ENCODE measurements at regions not wholly inside any gene's neighbourhood (a gene's known extent, or its start where the extent isn't known, plus 50 kb on each side); places are given as distances from the start of the nearest gene placed in this dataset.

DNA sequence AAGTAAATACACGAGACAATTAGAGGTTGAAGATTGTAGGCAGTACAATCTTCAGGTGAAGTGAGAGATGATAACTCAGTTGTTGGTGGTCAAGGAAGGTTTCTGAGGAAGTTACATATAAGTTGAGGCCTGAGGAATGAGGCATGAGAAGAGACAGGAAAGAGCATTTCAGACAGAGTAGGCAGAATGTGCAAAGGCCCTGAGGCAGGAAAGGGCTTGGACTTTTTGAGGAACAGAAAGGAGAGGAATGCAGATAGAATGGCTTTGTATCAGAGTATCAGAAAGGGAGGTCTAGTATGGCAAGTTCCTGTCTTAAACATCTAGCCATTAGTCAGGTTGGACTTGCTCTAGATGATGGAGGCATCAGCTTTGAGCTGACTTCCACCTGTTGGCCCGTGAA, 122.5 kb downstream of the CAND1 start:
- Histone ChIP-seq H3K36me3 (ENCODE audit: insufficient read depth, low read length) (no peaks in the 10 kb centered on the region), H3K4me3 (no peak overlapping the region), H3K9me3 (ENCODE audit: low read depth, low read length) (no peaks in the 10 kb centered on the region), H3K27ac (no peak overlapping the region), H3K9ac (ENCODE audit: insufficient read length) (no peak overlapping the region)
- no peak for TF ChIP-seq EZH2 (IDR thresholded peaks at IDR 0.05)
- TF ChIP-seq FOXP2 (optimal IDR thresholded peaks at IDR 0.05; ENCODE audit: control extremely low read depth, extremely low read length, insufficient read depth): no peak
- no peak for TF ChIP-seq POLR2AphosphoS5 (IDR thresholded peaks at IDR 0.05; ENCODE audit: borderline replicate concordance, low read depth, low read length)
- no peak for DNase-seq (ENCODE audit: low read depth, low spot score)

- no peak for DNase-seq (ENCODE audit: low read depth, low spot score)
- TF ChIP-seq EZH2 (IDR thresholded peaks at IDR 0.05): no peak
- no peak for TF ChIP-seq FOXP2 (optimal IDR thresholded peaks at IDR 0.05; ENCODE audit: control extremely low read depth, extremely low read length, insufficient read depth)
- no peak for TF ChIP-seq POLR2AphosphoS5 (IDR thresholded peaks at IDR 0.05; ENCODE audit: borderline replicate concordance, low read depth, low read length)
- no peaks in the 10 kb centered on the region for H3K9me3 ChIP-seq (ENCODE audit: low read depth, low read length)
- H3K36me3 ChIP-seq (ENCODE audit: insufficient read depth, low read length): no peaks in the 10 kb centered on the region
- H3K9ac ChIP-seq (ENCODE audit: insufficient read length): no peak overlapping the region
- no peak overlapping the region for H3K27ac ChIP-seq
- H3K4me3 ChIP-seq: no peak overlapping the region
These were observed 125.4 kb downstream of the CAND1 start for GRCh38 chr12:67394550-67394949.

- TF ChIP-seq POLR2AphosphoS5 (IDR thresholded peaks at IDR 0.05; ENCODE audit: borderline replicate concordance, low read depth, low read length): no peak
- no peak for TF ChIP-seq EZH2 (IDR thresholded peaks at IDR 0.05)
- no peak for TF ChIP-seq FOXP2 (optimal IDR thresholded peaks at IDR 0.05; ENCODE audit: control extremely low read depth, extremely low read length, insufficient read depth)
- no peak for DNase-seq (ENCODE audit: low read depth, low spot score)
- Histone ChIP-seq H3K9ac (ENCODE audit: insufficient read length) (no peak overlapping the region), H3K9me3 (ENCODE audit: low read depth, low read length) (no peaks in the 10 kb centered on the region), H3K27ac (no peak overlapping the region), H3K4me3 (no peak overlapping the region), H3K36me3 (ENCODE audit: insufficient read depth, low read length) (no peaks in the 10 kb centered on the region)
These were observed 131.6 kb downstream of the CAND1 start for GRCh38 chr12:67400742-67401141.

GRCh38 chr12:67410246-67410645, 141.1 kb downstream of the CAND1 start:
- Histone ChIP-seq H3K4me3 (no peak overlapping the region), H3K9me3 (ENCODE audit: low read depth, low read length) (no peaks in the 10 kb centered on the region), H3K27ac (no peak overlapping the region), H3K9ac (ENCODE audit: insufficient read length) (no peak overlapping the region), H3K36me3 (ENCODE audit: insufficient read depth, low read length) (no peaks in the 10 kb centered on the region)
- TF ChIP-seq FOXP2 (optimal IDR thresholded peaks at IDR 0.05; ENCODE audit: control extremely low read depth, extremely low read length, insufficient read depth): no peak
- no peak for TF ChIP-seq EZH2 (IDR thresholded peaks at IDR 0.05)
- TF ChIP-seq POLR2AphosphoS5 (IDR thresholded peaks at IDR 0.05; ENCODE audit: borderline replicate concordance, low read depth, low read length): no peak
- no peak for DNase-seq (ENCODE audit: low read depth, low spot score)

GRCh38 chr12:67410667-67411067, 141.5 kb downstream of the CAND1 start:
- DNase-seq (ENCODE audit: low read depth, low spot score): no peak
- H3K4me3 ChIP-seq: no peak overlapping the region
- TF ChIP-seq FOXP2 (optimal IDR thresholded peaks at IDR 0.05; ENCODE audit: control extremely low read depth, extremely low read length, insufficient read depth): no peak
- TF ChIP-seq POLR2AphosphoS5 (IDR thresholded peaks at IDR 0.05; ENCODE audit: borderline replicate concordance, low read depth, low read length): no peak
- no peak for TF ChIP-seq EZH2 (IDR thresholded peaks at IDR 0.05)

GRCh38 chr12:67411562-67411961, 142.4 kb downstream of the CAND1 start:
- no peaks in the 10 kb centered on the region for H3K9me3 ChIP-seq (ENCODE audit: low read depth, low read length)
- no peak for DNase-seq (ENCODE audit: low read depth, low spot score)
- H3K27ac ChIP-seq: no peak overlapping the region
- TF ChIP-seq POLR2AphosphoS5 (IDR thresholded peaks at IDR 0.05; ENCODE audit: borderline replicate concordance, low read depth, low read length) (no peak), FOXP2 (optimal IDR thresholded peaks at IDR 0.05; ENCODE audit: control extremely low read depth, extremely low read length, insufficient read depth) (no peak), EZH2 (IDR thresholded peaks at IDR 0.05) (no peak)
- no peak overlapping the region for H3K4me3 ChIP-seq
- H3K9ac ChIP-seq (ENCODE audit: insufficient read length): no peak overlapping the region
- no peaks in the 10 kb centered on the region for H3K36me3 ChIP-seq (ENCODE audit: insufficient read depth, low read length)

More at GRCh38 chr12:67410667-67411067, 141.5 kb downstream of the CAND1 start:
- Histone ChIP-seq H3K27ac (no peak overlapping the region), H3K9ac (ENCODE audit: insufficient read length) (no peak overlapping the region), H3K9me3 (ENCODE audit: low read depth, low read length) (no peaks in the 10 kb centered on the region), H3K36me3 (ENCODE audit: insufficient read depth, low read length) (no peaks in the 10 kb centered on the region)

DNA sequence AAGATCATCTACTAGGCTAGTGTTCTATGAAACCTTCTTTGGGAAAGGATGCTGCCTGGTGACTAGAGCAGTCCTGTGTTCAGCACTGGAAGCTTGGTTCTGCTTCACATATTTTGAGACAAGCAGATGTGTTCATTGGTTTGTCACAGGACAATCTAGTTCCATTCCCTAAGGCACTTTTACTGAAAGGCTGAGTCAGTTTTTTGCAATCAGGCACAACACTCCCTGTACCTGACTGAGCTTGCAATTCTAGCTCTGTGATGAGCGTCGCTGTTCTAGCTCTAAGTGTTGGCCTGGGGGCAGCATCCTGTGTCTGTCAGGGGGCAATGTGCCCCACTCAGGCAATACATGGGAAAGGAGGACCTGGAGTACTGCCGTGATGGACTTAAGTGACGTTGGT, 144.4 kb downstream of the CAND1 start:
- no peak for DNase-seq (ENCODE audit: low read depth, low spot score)
- no peak overlapping the region for H3K27ac ChIP-seq

DNA sequence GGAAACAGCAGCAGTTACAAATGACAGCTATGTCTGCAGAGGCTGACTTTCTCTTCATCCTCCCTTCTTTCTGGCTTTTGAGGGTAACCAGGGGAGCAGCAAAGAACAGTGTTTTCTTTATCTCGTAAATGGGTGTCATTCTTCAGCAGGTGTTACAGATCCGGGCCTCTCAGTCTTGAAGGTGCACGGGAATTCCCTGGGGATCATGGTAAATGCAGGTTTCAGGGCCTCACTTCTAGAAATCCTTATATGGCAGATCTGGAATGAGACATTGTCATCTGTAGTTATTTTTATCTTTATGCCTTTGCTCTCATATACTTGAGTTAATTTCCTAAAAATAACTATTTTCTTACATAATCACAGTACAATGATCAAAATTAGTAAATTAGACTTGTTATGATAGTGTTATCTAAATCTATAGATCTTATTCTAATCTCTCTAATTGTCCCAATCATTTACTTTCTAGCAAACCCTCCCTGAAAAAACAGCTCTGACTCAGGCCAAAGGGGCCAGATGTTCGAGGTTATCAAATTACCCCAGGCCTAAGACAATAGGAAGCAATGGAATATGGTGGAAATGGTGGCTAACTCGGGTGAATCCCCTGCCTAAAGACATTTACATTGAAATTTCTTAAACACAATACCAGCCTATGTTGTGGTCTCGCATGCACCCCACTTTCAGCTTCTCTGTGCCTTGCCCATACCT, 145.0 kb downstream of the CAND1 start:
- TF ChIP-seq POLR2AphosphoS5 (IDR thresholded peaks at IDR 0.05; ENCODE audit: borderline replicate concordance, low read depth, low read length): no peak
- no peak for TF ChIP-seq EZH2 (IDR thresholded peaks at IDR 0.05)
- no peak for TF ChIP-seq FOXP2 (optimal IDR thresholded peaks at IDR 0.05; ENCODE audit: control extremely low read depth, extremely low read length, insufficient read depth)
- H3K9ac ChIP-seq (ENCODE audit: insufficient read length): no peak overlapping the region
- DNase-seq (ENCODE audit: low read depth, low spot score): no peak
- no peaks in the 10 kb centered on the region for H3K9me3 ChIP-seq (ENCODE audit: low read depth, low read length)
- H3K36me3 ChIP-seq (ENCODE audit: insufficient read depth, low read length): no peaks in the 10 kb centered on the region
- H3K4me3 ChIP-seq: no peak overlapping the region
- no peak overlapping the region for H3K27ac ChIP-seq

More for the DNA sequence above, 144.4 kb downstream of the CAND1 start:
- Histone ChIP-seq H3K9me3 (ENCODE audit: low read depth, low read length) (no peaks in the 10 kb centered on the region), H3K4me3 (no peak overlapping the region), H3K9ac (ENCODE audit: insufficient read length) (no peak overlapping the region), H3K36me3 (ENCODE audit: insufficient read depth, low read length) (no peaks in the 10 kb centered on the region)
- TF ChIP-seq EZH2 (IDR thresholded peaks at IDR 0.05) (no peak), FOXP2 (optimal IDR thresholded peaks at IDR 0.05; ENCODE audit: control extremely low read depth, extremely low read length, insufficient read depth) (no peak), POLR2AphosphoS5 (IDR thresholded peaks at IDR 0.05; ENCODE audit: borderline replicate concordance, low read depth, low read length) (no peak)

DNA sequence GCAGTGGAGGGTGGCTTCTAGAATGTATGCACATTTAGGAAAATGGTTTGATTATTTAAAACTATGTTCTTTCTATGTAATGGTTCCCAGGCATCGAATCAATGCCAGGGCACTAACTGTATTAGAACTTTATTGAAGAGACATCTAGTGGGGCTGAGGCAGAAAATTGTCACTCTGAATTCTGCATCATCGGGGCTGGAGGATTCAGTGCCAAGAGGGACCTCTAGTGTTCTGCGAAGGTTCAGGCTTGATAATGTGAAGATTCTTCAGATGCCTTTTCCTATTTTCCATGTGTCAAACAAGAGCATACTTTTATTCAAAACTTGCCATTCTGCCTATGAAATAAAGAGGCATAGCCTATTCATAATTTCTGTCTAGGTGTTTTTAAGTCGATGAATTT, 146.3 kb downstream of the CAND1 start:
- Histone ChIP-seq H3K4me3 (no peak overlapping the region), H3K9ac (ENCODE audit: insufficient read length) (no peak overlapping the region), H3K9me3 (ENCODE audit: low read depth, low read length) (no peaks in the 10 kb centered on the region), H3K36me3 (ENCODE audit: insufficient read depth, low read length) (no peaks in the 10 kb centered on the region), H3K27ac (no peak overlapping the region)
- no peak for DNase-seq (ENCODE audit: low read depth, low spot score)
- TF ChIP-seq EZH2 (IDR thresholded peaks at IDR 0.05): no peak
- no peak for TF ChIP-seq FOXP2 (optimal IDR thresholded peaks at IDR 0.05; ENCODE audit: control extremely low read depth, extremely low read length, insufficient read depth)
- no peak for TF ChIP-seq POLR2AphosphoS5 (IDR thresholded peaks at IDR 0.05; ENCODE audit: borderline replicate concordance, low read depth, low read length)

Measured in SK-N-MC (cell line).